Motor neuron (in vitro differentiated cells): ENCODE measurements at regions not wholly inside any gene's neighbourhood (a gene's known extent, or its start where the extent isn't known, plus 50 kb on each side); places are given as distances from the start of the nearest gene placed in this dataset.

ENCODE experiments used
- ATAC-seq, 8 experiments: fragments of 200-7000 bp; cut with Tn5 transposase; replicated peaks in 6 of 8; 2 replicates each; pipeline ENCODE4 v1.8.0; 2021; ENCODE audit warnings: mild to moderate bottlenecking in 8 of 8, moderate library complexity in 8 of 8
- H3K27ac ChIP-seq, 2 donors: fragments of 250-450 bp; sonication (Bioruptor Pico); 2 replicates each; pipeline ENCODE4 v1.9.0; 2021; ENCODE audit warnings: antibody characterized with exemption in 2 of 2, mild to moderate bottlenecking in 2 of 2, moderate library complexity in 1 of 2
- H3K4me1 ChIP-seq, 2 donors: fragments of 250-450 bp; sonication (Bioruptor Pico); replicated peaks in 1 of 2; 2 replicates each; pipeline ENCODE4 v1.6.1; 2021; ENCODE audit warnings: antibody characterized with exemption in 2 of 2, mild to moderate bottlenecking in 2 of 2, moderate library complexity in 1 of 2
- H3K4me3 ChIP-seq, 5 donors: fragments of 250-450 bp; sonication (Bioruptor Pico); 2 replicates each; pipeline ENCODE4 v1.9.0; 2021; ENCODE audit warnings: antibody characterized with exemption in 5 of 5, mild to moderate bottlenecking in 5 of 5, moderate library complexity in 4 of 5
- WGBS, 10 experiments: fragments of 450-650 bp; shearing (Covaris generic); methylation state at CpG; one replicate each; pipeline ENCODE4 v1.0.0; 2022; 5-methylcytosine and 5-hydroxymethylcytosine counted together
- in situ Hi-C, 9 experiments: fragments of 400-800 bp; cut with MboI; loops; one replicate each; pipeline ENCODE4 v1.15.0; 2021; ENCODE audit warnings: low sequenced_read_pairs in 9 of 9, low pct_unique_long_range_greater_than_20kb in 2 of 9; ENCODE audit not compliant: unreplicated experiment in 9 of 9

- in situ Hi-C loops = no loop called here
- WGBS, 10 experiments = 38 to 100% (median 71%) methylated on average over 1 to 3 of the region's 3 CpGs; no CpG with 5 or more reads in 2 of the 10 experiments
- no peak overlapping the region for H3K4me3 ChIP-seq
- ATAC-seq = peak in 3 of 8 experiments; percentile 32 to 79 (median 52)
- peaks cover 0 to 4% of the 10 kb centered on the region in 2 donors for H3K4me1 ChIP-seq
- H3K27ac ChIP-seq = no peak overlapping the region
These were observed 1249.0 kb upstream of the CITED2 start for GRCh38 chr6:140623498-140623897.

GRCh38 chr6:140620496-140620895, 1246.0 kb upstream of the CITED2 start:
- Histone ChIP-seq H3K4me3 (no peak overlapping the region), H3K4me1 (peaks cover 0 to 4% of the 10 kb centered on the region in 2 donors), H3K27ac (no peak overlapping the region)
- in situ Hi-C loops = no loop called here
- ATAC-seq = no peak
- 75 to 89% (median 86%) methylated on average over 1 of the region's 1 CpG; no CpG with 5 or more reads in 6 of the 10 experiments for WGBS, 10 experiments

- Histone ChIP-seq H3K27ac (no peak overlapping the region), H3K4me1 (no peaks in the 10 kb centered on the region), H3K4me3 (no peak overlapping the region)
- peak in 1 of 8 experiments; percentile 54 for ATAC-seq
- 34 to 100% (median 73%) methylated on average over 1 to 2 of the region's 2 CpGs; no CpG with 5 or more reads in 4 of the 10 experiments for WGBS, 10 experiments
- in situ Hi-C loops = no loop called here
These were observed 1235.5 kb upstream of the CITED2 start for GRCh38 chr6:140609956-140610355.

GRCh38 chr6:140609321-140609720, 1234.9 kb upstream of the CITED2 start:
- 29 to 94% (median 60%) methylated on average over 2 to 3 of the region's 3 CpGs for WGBS, 10 experiments
- Histone ChIP-seq H3K27ac (no peak overlapping the region), H3K4me1 (no peaks in the 10 kb centered on the region), H3K4me3 (no peak overlapping the region)
- ATAC-seq = no peak
- in situ Hi-C loops = no loop called here

GRCh38 chr6:140604786-140605185, 1230.3 kb upstream of the CITED2 start:
- in situ Hi-C loops = no loop called here

GRCh38 chr6:140602431-140603248, 1228.2 kb upstream of the CITED2 start:
- in situ Hi-C loops = no loop called here
- Histone ChIP-seq H3K4me1 (peaks cover 12 to 19% of the 10 kb centered on the region in 2 donors), H3K27ac (no peak overlapping the region), H3K4me3 (no peak overlapping the region)
- ATAC-seq = peak in 5 of 8 experiments; percentile 20 to 85 (median 75)
- WGBS, 10 experiments = 50 to 100% (median 77%) methylated on average over 1 to 6 of the region's 6 CpGs

More at GRCh38 chr6:140604786-140605185, 1230.3 kb upstream of the CITED2 start:
- H3K4me1 ChIP-seq = peaks cover 12 to 19% of the 10 kb centered on the region in 2 donors
- 61 to 100% (median 96%) methylated on average over 3 of the region's 3 CpGs for WGBS, 10 experiments
- no peak overlapping the region for H3K27ac ChIP-seq
- no peak for ATAC-seq
- H3K4me3 ChIP-seq = no peak overlapping the region

GRCh38 chr6:140601021-140601808, 1226.8 kb upstream of the CITED2 start:
- WGBS, 10 experiments = 42 to 100% (median 68%) methylated on average over 1 to 3 of the region's 3 CpGs; no CpG with 5 or more reads in 1 of the 10 experiments
- Histone ChIP-seq H3K4me1 (peaks cover 12 to 19% of the 10 kb centered on the region in 2 donors), H3K4me3 (no peak overlapping the region), H3K27ac (no peak overlapping the region)
- ATAC-seq = peak in 3 of 8 experiments; percentile 66 to 80 (median 78)
- in situ Hi-C loops = no loop called here

GRCh38 chr6:140599916-140600315, 1225.5 kb upstream of the CITED2 start:
- no peak for ATAC-seq
- WGBS, 10 experiments = 22 to 100% (median 86%) methylated on average over 1 of the region's 1 CpG; no CpG with 5 or more reads in 3 of the 10 experiments
- in situ Hi-C loops = no loop called here
- Histone ChIP-seq H3K4me1 (peaks cover 12 to 19% of the 10 kb centered on the region in 2 donors), H3K4me3 (no peak overlapping the region), H3K27ac (no peak overlapping the region)

GRCh38 chr6:140597181-140597580, 1222.7 kb upstream of the CITED2 start:
- Histone ChIP-seq H3K27ac (no peak overlapping the region), H3K4me1 (peaks cover 2 to 10% of the 10 kb centered on the region in 2 donors), H3K4me3 (no peak overlapping the region)
- WGBS, 10 experiments = 89 to 100% (median 100%) methylated on average over 1 of the region's 1 CpG; no CpG with 5 or more reads in 1 of the 10 experiments
- no peak for ATAC-seq
- in situ Hi-C loops = no loop called here

GRCh38 chr6:140594806-140595128, 1220.3 kb upstream of the CITED2 start:
- Histone ChIP-seq H3K27ac (no peak overlapping the region), H3K4me1 (no peaks in the 10 kb centered on the region), H3K4me3 (no peak overlapping the region)
- in situ Hi-C loops = no loop called here
- ATAC-seq = no peak
- 80 to 100% (median 90%) methylated on average over 1 of the region's 1 CpG; no CpG with 5 or more reads in 5 of the 10 experiments for WGBS, 10 experiments

GRCh38 chr6:140592877-140593276, 1218.4 kb upstream of the CITED2 start:
- no peak overlapping the region for H3K27ac ChIP-seq
- H3K4me3 ChIP-seq = no peak overlapping the region
- 90 to 100% (median 95%) methylated on average over 1 to 3 of the region's 3 CpGs; no CpG with 5 or more reads in 2 of the 10 experiments for WGBS, 10 experiments
- no peak for ATAC-seq
- in situ Hi-C loops = no loop called here
- no peaks in the 10 kb centered on the region for H3K4me1 ChIP-seq

GRCh38 chr6:140590641-140591040, 1216.2 kb upstream of the CITED2 start:
- ATAC-seq = no peak
- Histone ChIP-seq H3K27ac (no peak overlapping the region), H3K4me1 (no peaks in the 10 kb centered on the region), H3K4me3 (no peak overlapping the region)
- in situ Hi-C loops = no loop called here

- no peaks in the 10 kb centered on the region for H3K4me1 ChIP-seq
- ATAC-seq = no peak
- no peak overlapping the region for H3K27ac ChIP-seq
- in situ Hi-C loops = no loop called here
- no peak overlapping the region for H3K4me3 ChIP-seq
- WGBS, 10 experiments = 55 to 100% (median 80%) methylated on average over 1 to 2 of the region's 3 CpGs; no CpG with 5 or more reads in 3 of the 10 experiments
These were observed 1212.1 kb upstream of the CITED2 start for GRCh38 chr6:140586426-140587061.
